ENCODE measurements at regions not wholly inside any gene's neighbourhood (a gene's known extent, or its start where the extent isn't known, plus 50 kb on each side); places are given as distances from the start of the nearest gene placed in this dataset.

- intact Hi-C loops (cut with micrococcal nuclease), result no loop called here
- 92% methylated on average over 3 of the region's 3 CpGs for WGBS (ENCODE audit: insufficient coverage)
- POLR2A ChIA-PET, result no interaction called here
- no peak for TF ChIP-seq CTCF (IDR thresholded peaks at IDR 0.05)
- no peak for TF ChIP-seq EZH2 (IDR thresholded peaks at IDR 0.05; ENCODE audit: borderline replicate concordance, insufficient read depth, low read depth, low read length, poor library complexity, severe bottlenecking)
- Histone ChIP-seq H3K4me1 (ENCODE audit: control insufficient read depth in 2 of 2, insufficient read depth in 2 of 2, low read length in 2 of 2) (no peaks in the 10 kb centered on the region), H3K4me3 (ENCODE audit: control extremely low read depth in 1 of 5, extremely low read depth in 1 of 5, insufficient read depth in 1 of 5, low read depth in 2 of 5, low read length in 4 of 5) (no peak overlapping the region), H3K9ac (ENCODE audit: low read length) (no peak overlapping the region), H3K79me2 (ENCODE audit: control insufficient read depth, insufficient read depth, low read length) (no peaks in the 10 kb centered on the region), H3K4me2 (replicated peaks; ENCODE audit: low read depth, low read length, poor library complexity, severe bottlenecking) (no peak overlapping the region), H2AFZ (ENCODE audit: insufficient read depth, low read depth, low read length, poor library complexity, severe bottlenecking) (no peak overlapping the region), H3K27ac (ENCODE audit: low read length in 2 of 2) (no peak overlapping the region), H3K9me3 (ENCODE audit: control extremely low read depth in 1 of 3, control insufficient read depth in 2 of 3, insufficient read depth in 1 of 3, low read length in 2 of 3) (no peaks in the 10 kb centered on the region), H4K20me1 (ENCODE audit: control insufficient read depth, insufficient read depth, low read length, poor library complexity, severe bottlenecking) (no peaks in the 10 kb centered on the region), H3K27me3 (replicated peaks in 1 of 4; ENCODE audit: control extremely low read depth in 1 of 4, control insufficient read depth in 3 of 4, insufficient read depth in 4 of 4, low read length in 3 of 4) (no peaks in the 10 kb centered on the region), H3K36me3 (replicated peaks in 1 of 2; ENCODE audit: control extremely low read depth in 1 of 2, control insufficient read depth in 1 of 2, extremely low read depth in 1 of 2, insufficient read depth in 2 of 2, low read length in 1 of 2) (peaks cover 37 to 79% of the 10 kb centered on the region in 2 experiments)
- H3K9me3 Mint-ChIP-seq (ENCODE audit: insufficient read depth), result no peaks in the 10 kb centered on the region
- no peaks in the 10 kb centered on the region for H3K27me3 Mint-ChIP-seq
- H3K4me1 Mint-ChIP-seq, result no peaks in the 10 kb centered on the region
- H3K4me3 Mint-ChIP-seq, result no peak overlapping the region
- DNase-seq, result no peak
- peak overlapping the region; percentile 29 for H3K27ac Mint-ChIP-seq
- CTCF ChIA-PET, result interaction anchor here (1.1 to 1.4 kb wide), 2 partner anchors 11 to 901 kb away, joined by 3 to 4 read pairs; no protein-coding TSS in a partner anchor
- ATAC-seq (ENCODE audit: low read depth), result no peak
These were observed 191.2 kb downstream of the UTRN start for GRCh38 chr6:144476286-144476685.

GRCh38 chr6:144477396-144477795, 192.3 kb downstream of the UTRN start:
- H4K20me1 ChIP-seq (ENCODE audit: control insufficient read depth, insufficient read depth, low read length, poor library complexity, severe bottlenecking), result no peaks in the 10 kb centered on the region
- no peak overlapping the region for H3K4me3 Mint-ChIP-seq
- WGBS (ENCODE audit: insufficient coverage), result 50% methylated on average over 1 of the region's 1 CpG
- H3K4me3 ChIP-seq (ENCODE audit: control extremely low read depth in 1 of 5, extremely low read depth in 1 of 5, insufficient read depth in 1 of 5, low read depth in 2 of 5, low read length in 4 of 5), result no peak overlapping the region
- H3K79me2 ChIP-seq (ENCODE audit: control insufficient read depth, insufficient read depth, low read length), result no peaks in the 10 kb centered on the region
- H3K27ac ChIP-seq (ENCODE audit: low read length in 2 of 2), result peak overlapping the region in 1 of 2 donors; percentile 13
- peaks cover 34 to 69% of the 10 kb centered on the region in 2 experiments for H3K36me3 ChIP-seq (replicated peaks in 1 of 2; ENCODE audit: control extremely low read depth in 1 of 2, control insufficient read depth in 1 of 2, extremely low read depth in 1 of 2, insufficient read depth in 2 of 2, low read length in 1 of 2)
- ChIA-PET CTCF (interaction anchor here (1.1 to 1.4 kb wide), 2 partner anchors 10 to 16 kb away, joined by 3 to 4 read pairs; no protein-coding TSS in a partner anchor), POLR2A (no interaction called here)
- no peaks in the 10 kb centered on the region for H3K27me3 Mint-ChIP-seq
- H3K4me1 Mint-ChIP-seq, result no peaks in the 10 kb centered on the region
- no peak overlapping the region for H3K4me2 ChIP-seq (replicated peaks; ENCODE audit: low read depth, low read length, poor library complexity, severe bottlenecking)
- peak overlapping the region; percentile 37 for H3K27ac Mint-ChIP-seq
- DNase-seq (no peak), ATAC-seq (ENCODE audit: low read depth) (no peak)
- H3K9ac ChIP-seq (ENCODE audit: low read length), result no peak overlapping the region
- no peaks in the 10 kb centered on the region for H3K27me3 ChIP-seq (replicated peaks in 1 of 4; ENCODE audit: control extremely low read depth in 1 of 4, control insufficient read depth in 3 of 4, insufficient read depth in 4 of 4, low read length in 3 of 4)
- no peaks in the 10 kb centered on the region for H3K4me1 ChIP-seq (ENCODE audit: control insufficient read depth in 2 of 2, insufficient read depth in 2 of 2, low read length in 2 of 2)
- no peaks in the 10 kb centered on the region for H3K9me3 ChIP-seq (ENCODE audit: control extremely low read depth in 1 of 3, control insufficient read depth in 2 of 3, insufficient read depth in 1 of 3, low read length in 2 of 3)
- no peak for TF ChIP-seq EZH2 (IDR thresholded peaks at IDR 0.05; ENCODE audit: borderline replicate concordance, insufficient read depth, low read depth, low read length, poor library complexity, severe bottlenecking)
- TF ChIP-seq CTCF (IDR thresholded peaks at IDR 0.05), result no peak
- intact Hi-C loops (cut with micrococcal nuclease), result no loop called here
- no peak overlapping the region for H2AFZ ChIP-seq (ENCODE audit: insufficient read depth, low read depth, low read length, poor library complexity, severe bottlenecking)
- no peaks in the 10 kb centered on the region for H3K9me3 Mint-ChIP-seq (ENCODE audit: insufficient read depth)
